Colonic mucosa (tissue), 4 donors: ENCODE measurements at regions not wholly inside any gene's neighbourhood (a gene's known extent, or its start where the extent isn't known, plus 50 kb on each side); places are given as distances from the start of the nearest gene placed in this dataset.

ENCODE experiments used
- DNase-seq: peaks from one replicate; pipeline ENCODE4 v3.0.0-alpha.2; 2020
- H3K27ac ChIP-seq: fragments of 200-600 bp; one replicate; pipeline ENCODE4 v1.8.0; 2021
- H3K27me3 ChIP-seq: fragments of 200-600 bp; one replicate; pipeline ENCODE4 v1.8.0; 2021
- H3K36me3 ChIP-seq: fragments of 200-600 bp; one replicate; pipeline ENCODE4 v1.8.0; 2021
- H3K4me1 ChIP-seq: fragments of 200-600 bp; one replicate; pipeline ENCODE4 v1.8.0; 2021; ENCODE audit warnings: mild to moderate bottlenecking
- H3K4me3 ChIP-seq: fragments of 200-600 bp; one replicate; pipeline ENCODE4 v1.8.0; 2021
- H3K9ac ChIP-seq, 2 donors: one replicate each; pipeline ENCODE4 v1.7.0; 2013; ENCODE audit warnings: control low read depth in 2 of 2, low read depth in 2 of 2, low read length in 2 of 2
- H3K9me3 ChIP-seq: fragments of 200-600 bp; one replicate; pipeline ENCODE4 v1.8.0; 2021
- intact Hi-C: fragments of 100-400 bp; cut with DNase I; formaldehyde crosslinking; loops from one replicate; pipeline ENCODE4 v1.14.1; 2022
- TF ChIP-seq, protein P1 (sequence below): fragments of 200-600 bp; IDR thresholded peaks from one replicate; pipeline ENCODE4 v1.8.0; 2022; ENCODE audit warnings: antibody characterized with exemption, mild to moderate bottlenecking
- donor health status: healthy.
- donor health status: DM: no; HTN: no; CAD: no.
- donor health status: DM: no; HTN: no; CAD: no.

DNA sequence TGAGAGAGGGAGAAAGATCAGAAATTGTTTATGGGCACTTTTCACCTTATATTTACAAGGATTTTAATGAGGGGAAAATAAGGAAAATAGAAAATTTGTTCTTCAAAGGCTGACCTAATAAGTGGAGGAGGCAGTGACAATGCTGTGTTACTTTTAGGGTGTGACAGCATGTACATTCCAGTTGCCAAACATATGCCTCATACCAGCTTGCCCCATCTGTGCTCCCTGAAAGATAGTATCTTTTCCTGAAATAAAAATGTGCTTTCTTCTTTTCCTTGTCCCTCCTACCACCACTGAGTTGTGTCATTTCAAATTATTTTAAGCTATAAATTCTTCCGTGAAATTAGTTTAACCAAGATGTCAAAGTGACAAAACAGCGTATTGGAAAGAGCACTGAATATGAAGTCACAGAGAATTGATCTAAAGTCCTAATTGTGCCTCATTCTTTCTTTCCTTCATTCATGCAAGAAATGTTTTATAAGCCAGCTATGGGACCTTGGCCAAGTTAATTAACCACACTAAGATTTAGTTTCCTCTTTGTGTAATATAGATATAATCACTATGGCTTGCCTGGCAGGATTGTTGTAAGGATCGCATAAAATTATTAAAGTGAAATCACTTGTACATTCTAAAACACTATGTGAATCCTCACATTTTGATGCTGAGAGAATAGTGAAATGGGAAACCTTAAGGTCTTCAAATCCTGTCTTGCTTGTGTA lies 1307.5 kb upstream of the TENM4 start:
- no peaks in the 10 kb centered on the region for H3K9me3 ChIP-seq
- TF ChIP-seq, protein P1, sequence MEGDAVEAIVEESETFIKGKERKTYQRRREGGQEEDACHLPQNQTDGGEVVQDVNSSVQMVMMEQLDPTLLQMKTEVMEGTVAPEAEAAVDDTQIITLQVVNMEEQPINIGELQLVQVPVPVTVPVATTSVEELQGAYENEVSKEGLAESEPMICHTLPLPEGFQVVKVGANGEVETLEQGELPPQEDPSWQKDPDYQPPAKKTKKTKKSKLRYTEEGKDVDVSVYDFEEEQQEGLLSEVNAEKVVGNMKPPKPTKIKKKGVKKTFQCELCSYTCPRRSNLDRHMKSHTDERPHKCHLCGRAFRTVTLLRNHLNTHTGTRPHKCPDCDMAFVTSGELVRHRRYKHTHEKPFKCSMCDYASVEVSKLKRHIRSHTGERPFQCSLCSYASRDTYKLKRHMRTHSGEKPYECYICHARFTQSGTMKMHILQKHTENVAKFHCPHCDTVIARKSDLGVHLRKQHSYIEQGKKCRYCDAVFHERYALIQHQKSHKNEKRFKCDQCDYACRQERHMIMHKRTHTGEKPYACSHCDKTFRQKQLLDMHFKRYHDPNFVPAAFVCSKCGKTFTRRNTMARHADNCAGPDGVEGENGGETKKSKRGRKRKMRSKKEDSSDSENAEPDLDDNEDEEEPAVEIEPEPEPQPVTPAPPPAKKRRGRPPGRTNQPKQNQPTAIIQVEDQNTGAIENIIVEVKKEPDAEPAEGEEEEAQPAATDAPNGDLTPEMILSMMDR: no peak
- intact Hi-C loops: no loop called here
- no peak overlapping the region for H3K4me3 ChIP-seq
- DNase-seq: no peak
- H3K36me3 ChIP-seq: no peaks in the 10 kb centered on the region
- H3K27ac ChIP-seq: no peak overlapping the region
- H3K4me1 ChIP-seq: no peaks in the 10 kb centered on the region
- H3K9ac ChIP-seq: no peak overlapping the region
- no peaks in the 10 kb centered on the region for H3K27me3 ChIP-seq

DNA sequence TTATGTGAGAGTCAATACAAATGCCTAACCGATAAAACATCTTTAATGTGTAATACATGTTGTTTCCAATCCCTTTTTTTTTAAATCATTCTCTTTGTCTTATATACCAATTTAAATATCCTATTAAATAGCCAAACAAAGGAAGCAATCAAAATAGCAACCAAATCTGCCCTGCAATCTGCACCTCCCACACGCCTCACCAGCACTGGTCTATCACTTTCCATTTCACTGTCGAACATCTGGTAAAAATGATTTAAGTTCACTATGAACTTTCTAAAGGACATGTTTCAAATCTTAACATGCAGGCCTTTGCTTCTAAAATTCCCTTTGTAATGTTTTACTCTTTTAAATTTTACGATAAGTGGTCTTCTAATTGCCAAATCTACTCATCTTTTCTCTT lies 1305.5 kb upstream of the TENM4 start:
- intact Hi-C loops: no loop called here
- TF ChIP-seq, protein P1: no peak

DNA sequence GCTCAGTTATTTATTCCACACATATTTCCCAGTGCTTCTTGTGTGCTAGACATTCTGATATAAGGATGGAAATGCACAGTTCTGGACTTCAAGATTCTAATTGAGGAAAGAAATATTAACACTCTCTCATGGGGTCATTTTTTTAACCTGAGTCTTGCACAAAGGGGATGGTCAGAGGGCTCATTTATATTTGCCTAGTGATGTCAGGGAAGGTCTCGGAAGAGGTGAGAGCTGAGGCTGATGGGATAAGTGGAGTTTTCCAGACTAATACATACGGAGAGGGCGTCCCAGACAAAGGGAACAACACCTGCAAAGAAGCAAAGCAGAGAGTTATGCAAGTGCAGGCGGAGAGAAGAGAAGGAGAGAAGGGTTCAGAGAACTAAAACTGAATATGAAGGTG lies 1304.6 kb upstream of the TENM4 start:
- H3K27ac ChIP-seq: no peak overlapping the region
- H3K27me3 ChIP-seq: no peaks in the 10 kb centered on the region
- no peak for DNase-seq
- no peak overlapping the region for H3K4me3 ChIP-seq
- no peak overlapping the region for H3K9ac ChIP-seq
- TF ChIP-seq, protein P1: no peak
- H3K36me3 ChIP-seq: no peaks in the 10 kb centered on the region
- no peaks in the 10 kb centered on the region for H3K9me3 ChIP-seq
- H3K4me1 ChIP-seq: no peaks in the 10 kb centered on the region
- intact Hi-C loops: no loop called here

More for the DNA sequence above, 1305.5 kb upstream of the TENM4 start:
- Histone ChIP-seq H3K27ac (no peak overlapping the region), H3K27me3 (no peaks in the 10 kb centered on the region), H3K9me3 (no peaks in the 10 kb centered on the region), H3K4me3 (no peak overlapping the region), H3K4me1 (no peaks in the 10 kb centered on the region), H3K36me3 (no peaks in the 10 kb centered on the region), H3K9ac (no peak overlapping the region)
- DNase-seq: no peak

DNA sequence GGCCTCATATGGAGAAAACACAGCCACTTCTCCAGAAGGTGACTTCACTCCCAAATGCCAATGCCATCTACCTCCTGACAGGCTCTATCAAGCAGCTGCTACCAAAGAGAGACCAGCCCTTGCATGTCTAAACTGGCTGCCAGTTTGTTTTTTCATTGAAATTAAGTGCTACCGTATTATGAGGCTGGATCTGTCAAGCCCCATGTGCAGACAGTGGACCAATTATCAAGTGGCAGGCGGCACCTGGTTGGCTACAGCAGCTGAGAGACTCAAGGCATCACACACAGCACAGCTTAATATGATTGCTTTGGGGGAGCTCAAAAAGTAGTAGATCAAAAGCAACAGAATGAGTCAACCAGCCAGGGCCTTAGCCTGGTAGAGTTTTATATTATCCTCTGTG lies 1293.0 kb upstream of the TENM4 start:
- intact Hi-C loops: no loop called here
- TF ChIP-seq, protein P1: no peak
- no peaks in the 10 kb centered on the region for H3K4me1 ChIP-seq
- no peaks in the 10 kb centered on the region for H3K36me3 ChIP-seq
- no peaks in the 10 kb centered on the region for H3K27me3 ChIP-seq
- DNase-seq: no peak
- no peaks in the 10 kb centered on the region for H3K9me3 ChIP-seq
- no peak overlapping the region for H3K9ac ChIP-seq
- H3K4me3 ChIP-seq: no peak overlapping the region
- no peak overlapping the region for H3K27ac ChIP-seq

DNA sequence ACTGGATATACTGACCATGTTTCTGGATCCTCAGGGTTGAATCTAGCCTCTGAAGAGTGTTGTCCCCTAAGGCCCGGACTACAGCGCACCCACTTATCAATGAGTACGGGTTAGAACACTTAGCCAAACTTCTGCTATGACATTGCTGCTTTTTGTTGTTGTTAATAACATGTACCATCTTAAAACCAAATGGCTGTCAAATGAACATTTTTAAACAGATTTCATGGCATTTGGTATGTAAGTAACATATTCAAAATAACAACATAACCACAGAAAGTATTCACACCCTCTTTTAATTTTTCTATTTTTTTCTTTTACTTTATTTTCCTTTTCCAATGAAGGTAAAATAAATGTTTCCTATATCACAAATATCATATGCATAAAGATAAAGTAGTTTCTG lies 1292.5 kb upstream of the TENM4 start:
- intact Hi-C loops: no loop called here
- Histone ChIP-seq H3K27ac (no peak overlapping the region), H3K36me3 (no peaks in the 10 kb centered on the region), H3K4me1 (no peaks in the 10 kb centered on the region), H3K9ac (no peak overlapping the region), H3K27me3 (no peaks in the 10 kb centered on the region), H3K9me3 (no peaks in the 10 kb centered on the region), H3K4me3 (no peak overlapping the region)
- no peak for DNase-seq
- TF ChIP-seq, protein P1: no peak
